Ishikawa (cell line): ENCODE measurements at regions not wholly inside any gene's neighbourhood (a gene's known extent, or its start where the extent isn't known, plus 50 kb on each side); places are given as distances from the start of the nearest gene placed in this dataset.

Experiments
- CEBPB ChIP-seq: IDR thresholded peaks from 2 replicates; pipeline ENCODE4 v1.6.1; 2012
- CREB1 ChIP-seq: IDR thresholded peaks from 2 replicates; pipeline ENCODE4 v1.6.1; 2012; ENCODE audit warnings: low read depth
- EP300 ChIP-seq: IDR thresholded peaks from 2 replicates; pipeline ENCODE4 v1.6.1; 2012; ENCODE audit warnings: borderline replicate concordance
- FOXM1 ChIP-seq: IDR thresholded peaks from 2 replicates; pipeline ENCODE4 v1.6.1; 2012; ENCODE audit warnings: low read depth, borderline replicate concordance
- RAD21 ChIP-seq: IDR thresholded peaks from 2 replicates; pipeline ENCODE4 v1.6.1; 2012; ENCODE audit warnings: low read depth
- REST ChIP-seq: IDR thresholded peaks from 2 replicates; pipeline ENCODE4 v1.6.1; 2012; ENCODE audit warnings: low read depth, mild to moderate bottlenecking
- TAF1 ChIP-seq: IDR thresholded peaks from 2 replicates; pipeline ENCODE4 v1.6.1; 2012; ENCODE audit warnings: low read depth, mild to moderate bottlenecking
- USF1 ChIP-seq: IDR thresholded peaks from 2 replicates; pipeline ENCODE4 v1.6.1; 2012
- YY1 ChIP-seq: IDR thresholded peaks from 2 replicates; pipeline ENCODE4 v1.6.1; 2012; ENCODE audit warnings: low read depth

GRCh38 chr9:117779760-117780159 is 75.6 kb downstream of the TLR4 start:
- TF ChIP-seq CREB1 (no peak), CEBPB (no peak), REST (no peak), RAD21 (no peak), EP300 (no peak), TAF1 (no peak), USF1 (no peak), FOXM1 (no peak), YY1 (no peak)
